ENCODE measurements at regions not wholly inside any gene's neighbourhood (a gene's known extent, or its start where the extent isn't known, plus 50 kb on each side); places are given as distances from the start of the nearest gene placed in this dataset.

DNA sequence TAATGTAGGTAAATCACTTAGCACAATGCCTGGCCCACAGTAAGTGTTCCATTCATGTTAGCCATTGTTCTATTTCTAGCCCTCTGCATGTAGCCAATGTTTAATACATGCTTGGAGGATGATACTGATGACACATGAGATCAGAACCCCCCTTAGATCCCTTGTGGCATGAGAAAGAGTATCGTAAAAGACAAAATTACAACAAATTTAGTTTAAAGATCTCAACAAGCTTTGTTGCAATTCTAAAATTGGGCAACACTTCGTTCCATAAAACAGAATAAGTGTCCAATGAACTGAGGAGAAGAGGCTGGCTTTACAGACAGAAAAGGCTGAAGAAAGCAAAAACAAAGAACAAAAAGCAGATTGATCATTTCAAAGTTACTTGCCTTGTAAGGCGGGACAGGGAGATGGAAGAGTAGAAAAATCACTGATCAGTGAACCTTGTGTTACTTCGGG lies 148.7 kb upstream of the SLC1A4 start:
- no peaks in the 10 kb centered on the region for H3K4me1 ChIP-seq (ENCODE audit: control insufficient read depth, insufficient read depth, low read length)
- H3K36me3 ChIP-seq (ENCODE audit: control insufficient read depth, insufficient read depth, low read length): no peaks in the 10 kb centered on the region
- no peaks in the 10 kb centered on the region for H3K9me3 ChIP-seq (ENCODE audit: control insufficient read depth, low read depth, low read length)
- H3K4me3 ChIP-seq (ENCODE audit: low read length): no peak overlapping the region
- WGBS (ENCODE audit: insufficient coverage, low lambda C conversion rate): 83% methylated on average over 1 of the region's 4 CpGs
- DNase-seq: no peak
- H3K27me3 ChIP-seq (ENCODE audit: control insufficient read depth, insufficient read depth, low read length): no peaks in the 10 kb centered on the region
- no peak overlapping the region for H3K27ac ChIP-seq (ENCODE audit: low read length)

DNA sequence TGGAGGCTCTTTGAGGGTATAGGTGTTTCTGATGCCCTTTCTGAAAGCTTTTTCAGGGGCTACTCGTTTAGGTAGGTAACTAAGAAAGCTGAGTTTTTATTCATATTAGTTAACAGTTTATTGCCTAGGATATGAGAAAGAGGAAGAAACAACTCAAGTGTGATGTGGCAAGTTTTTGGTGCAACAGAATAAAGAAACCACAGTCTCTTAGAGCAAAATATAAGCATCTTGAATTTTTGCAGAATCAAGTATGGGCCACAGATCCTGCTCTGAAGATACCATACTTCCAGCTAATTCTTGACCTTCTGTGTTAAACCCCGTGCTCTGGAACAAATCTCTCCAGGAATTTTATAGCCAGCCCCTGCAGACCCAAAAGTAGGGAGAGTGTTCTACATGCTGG lies 147.7 kb upstream of the SLC1A4 start:
- H3K27ac ChIP-seq (ENCODE audit: low read length): no peak overlapping the region
- H3K4me3 ChIP-seq (ENCODE audit: low read length): no peak overlapping the region
- WGBS (ENCODE audit: insufficient coverage, low lambda C conversion rate): 100% methylated on average over 1 of the region's 2 CpGs
- DNase-seq: no peak
- H3K36me3 ChIP-seq (ENCODE audit: control insufficient read depth, insufficient read depth, low read length): no peaks in the 10 kb centered on the region
- H3K4me1 ChIP-seq (ENCODE audit: control insufficient read depth, insufficient read depth, low read length): no peaks in the 10 kb centered on the region
- H3K9me3 ChIP-seq (ENCODE audit: control insufficient read depth, low read depth, low read length): no peaks in the 10 kb centered on the region
- no peaks in the 10 kb centered on the region for H3K27me3 ChIP-seq (ENCODE audit: control insufficient read depth, insufficient read depth, low read length)

DNA sequence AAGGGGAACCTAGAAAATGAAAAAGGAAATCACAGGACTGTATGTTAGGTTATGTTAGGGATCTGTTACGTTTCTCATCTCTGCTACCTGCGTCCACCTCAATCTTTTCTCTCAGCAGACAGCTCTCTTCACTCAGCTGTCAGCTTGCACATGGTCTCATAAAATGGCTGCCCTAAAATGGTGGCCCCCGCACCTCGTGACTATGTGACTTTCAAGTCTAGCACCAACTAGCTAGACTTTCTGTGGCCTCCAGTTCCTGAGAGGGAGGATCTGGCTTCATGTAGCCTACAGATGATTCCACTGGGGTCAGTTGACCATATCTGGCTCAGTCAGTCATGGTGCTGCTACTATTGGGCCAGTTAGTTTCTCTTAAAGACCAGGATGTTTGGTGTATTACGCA lies 147.2 kb upstream of the SLC1A4 start:
- DNase-seq: no peak
- Histone ChIP-seq H3K4me3 (ENCODE audit: low read length) (no peak overlapping the region), H3K9me3 (ENCODE audit: control insufficient read depth, low read depth, low read length) (no peaks in the 10 kb centered on the region), H3K4me1 (ENCODE audit: control insufficient read depth, insufficient read depth, low read length) (no peaks in the 10 kb centered on the region), H3K27ac (ENCODE audit: low read length) (no peak overlapping the region), H3K27me3 (ENCODE audit: control insufficient read depth, insufficient read depth, low read length) (no peaks in the 10 kb centered on the region), H3K36me3 (ENCODE audit: control insufficient read depth, insufficient read depth, low read length) (no peaks in the 10 kb centered on the region)
- no CpG with 5 or more reads among the region's 5 CpGs for WGBS (ENCODE audit: insufficient coverage, low lambda C conversion rate)

DNA sequence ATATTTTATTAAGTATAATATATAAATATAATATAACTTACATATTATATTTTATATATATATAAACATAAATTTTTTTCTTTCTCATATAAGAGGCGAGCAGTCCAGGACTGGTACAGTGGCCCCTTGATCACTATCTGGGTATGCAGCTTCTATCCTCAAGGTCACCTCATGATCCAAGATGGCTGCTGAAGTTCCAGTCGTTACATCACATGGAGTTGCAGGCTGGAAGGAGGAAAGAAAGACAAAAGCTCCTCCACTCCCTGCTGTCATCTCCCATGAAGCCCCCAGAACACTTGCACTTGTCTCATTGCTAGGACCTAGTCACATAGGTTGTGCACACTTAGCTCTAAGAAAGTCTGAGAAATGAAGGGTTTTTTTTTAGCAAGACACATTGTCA lies 145.1 kb upstream of the SLC1A4 start:
- DNase-seq: no peak
- Histone ChIP-seq H3K27ac (ENCODE audit: low read length) (no peak overlapping the region), H3K36me3 (ENCODE audit: control insufficient read depth, insufficient read depth, low read length) (no peaks in the 10 kb centered on the region), H3K4me1 (ENCODE audit: control insufficient read depth, insufficient read depth, low read length) (no peaks in the 10 kb centered on the region), H3K9me3 (ENCODE audit: control insufficient read depth, low read depth, low read length) (no peaks in the 10 kb centered on the region), H3K4me3 (ENCODE audit: low read length) (no peak overlapping the region), H3K27me3 (ENCODE audit: control insufficient read depth, insufficient read depth, low read length) (no peaks in the 10 kb centered on the region)
- no CpG with 5 or more reads among the region's 2 CpGs for WGBS (ENCODE audit: insufficient coverage, low lambda C conversion rate)

DNA sequence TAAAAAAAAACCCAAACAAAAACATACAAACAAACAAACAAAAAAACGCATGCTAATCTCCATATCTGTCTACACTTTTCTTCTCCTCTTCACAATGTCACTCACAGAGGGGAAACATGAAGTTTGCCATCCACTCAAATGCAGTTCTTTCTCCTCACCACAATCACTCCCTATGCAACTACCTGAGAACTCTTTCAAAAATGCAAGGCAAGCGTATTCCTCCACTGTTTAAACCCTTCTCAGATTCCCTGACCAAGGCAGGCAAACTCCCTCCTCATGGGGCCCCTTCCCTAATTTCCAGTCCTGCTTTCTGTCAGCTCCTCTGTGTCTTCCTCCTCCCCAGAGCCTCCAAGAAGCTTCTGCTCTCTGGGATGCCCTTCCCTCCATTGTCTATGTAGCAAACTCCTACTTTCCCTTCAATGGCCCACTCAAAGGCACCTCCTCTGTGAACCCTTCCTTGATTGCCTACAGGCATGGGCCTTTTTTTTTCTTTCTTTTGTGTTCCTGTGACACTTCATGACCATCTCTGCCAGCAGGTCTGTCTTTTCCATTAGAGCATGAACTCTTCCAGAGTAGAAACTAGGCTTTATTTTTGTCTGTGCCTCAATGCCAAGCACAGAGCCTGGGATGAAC lies 143.8 kb upstream of the SLC1A4 start:
- Histone ChIP-seq H3K36me3 (ENCODE audit: control insufficient read depth, insufficient read depth, low read length) (no peaks in the 10 kb centered on the region), H3K4me1 (ENCODE audit: control insufficient read depth, insufficient read depth, low read length) (no peaks in the 10 kb centered on the region), H3K27me3 (ENCODE audit: control insufficient read depth, insufficient read depth, low read length) (no peaks in the 10 kb centered on the region), H3K9me3 (ENCODE audit: control insufficient read depth, low read depth, low read length) (no peaks in the 10 kb centered on the region), H3K27ac (ENCODE audit: low read length) (no peak overlapping the region), H3K4me3 (ENCODE audit: low read length) (no peak overlapping the region)
- DNase-seq: no peak
- WGBS (ENCODE audit: insufficient coverage, low lambda C conversion rate): no CpG with 5 or more reads among the region's 2 CpGs

DNA sequence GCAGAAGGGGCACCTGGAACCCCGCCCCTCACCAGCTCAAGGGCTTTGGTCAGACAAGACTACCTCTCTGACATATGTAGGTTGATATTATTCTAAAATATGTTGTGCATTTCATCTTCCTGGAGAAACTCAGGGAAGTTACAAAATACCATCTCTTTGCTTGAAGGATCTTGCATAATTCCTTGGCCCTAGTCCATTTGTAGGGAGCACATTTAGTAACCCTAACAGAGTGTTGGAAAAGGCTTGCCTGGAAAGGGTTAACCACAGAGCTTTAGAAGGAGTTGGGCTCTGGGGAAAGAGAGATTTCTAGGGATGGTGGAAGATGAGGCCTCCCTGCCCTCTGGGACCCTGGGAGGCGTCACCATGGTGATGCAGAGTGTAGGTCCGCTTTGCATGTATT lies 143.0 kb upstream of the SLC1A4 start:
- Histone ChIP-seq H3K27ac (ENCODE audit: low read length) (no peak overlapping the region), H3K27me3 (ENCODE audit: control insufficient read depth, insufficient read depth, low read length) (no peaks in the 10 kb centered on the region), H3K9me3 (ENCODE audit: control insufficient read depth, low read depth, low read length) (no peaks in the 10 kb centered on the region), H3K4me1 (ENCODE audit: control insufficient read depth, insufficient read depth, low read length) (no peaks in the 10 kb centered on the region), H3K36me3 (ENCODE audit: control insufficient read depth, insufficient read depth, low read length) (no peaks in the 10 kb centered on the region), H3K4me3 (ENCODE audit: low read length) (no peak overlapping the region)
- no peak for DNase-seq
- 100% methylated on average over 1 of the region's 3 CpGs for WGBS (ENCODE audit: insufficient coverage, low lambda C conversion rate)

DNA sequence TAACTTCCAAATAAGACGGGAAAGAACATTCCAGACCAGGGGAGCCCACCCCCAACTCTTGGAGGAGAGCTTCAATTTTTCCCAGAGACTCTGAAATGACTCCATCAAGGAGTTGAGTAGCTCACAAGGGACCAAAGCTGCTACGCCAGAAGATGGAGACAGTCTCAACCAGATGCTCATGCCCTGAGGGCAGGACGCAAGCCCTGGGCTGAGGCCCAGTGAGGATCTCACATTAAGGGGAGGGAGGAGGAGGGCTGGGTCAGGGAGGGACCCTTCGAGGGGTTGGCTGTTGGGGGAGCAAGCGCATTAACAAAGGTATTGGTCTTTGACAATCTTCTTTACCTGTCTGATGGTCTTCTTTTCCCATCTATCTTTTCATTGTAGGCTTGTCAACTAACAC lies 141.3 kb upstream of the SLC1A4 start:
- H3K27me3 ChIP-seq (ENCODE audit: control insufficient read depth, insufficient read depth, low read length): no peaks in the 10 kb centered on the region
- H3K36me3 ChIP-seq (ENCODE audit: control insufficient read depth, insufficient read depth, low read length): no peaks in the 10 kb centered on the region
- no peaks in the 10 kb centered on the region for H3K4me1 ChIP-seq (ENCODE audit: control insufficient read depth, insufficient read depth, low read length)
- no peak for DNase-seq
- H3K4me3 ChIP-seq (ENCODE audit: low read length): no peak overlapping the region
- no peak overlapping the region for H3K27ac ChIP-seq (ENCODE audit: low read length)
- no peaks in the 10 kb centered on the region for H3K9me3 ChIP-seq (ENCODE audit: control insufficient read depth, low read depth, low read length)
- no CpG with 5 or more reads among the region's 5 CpGs for WGBS (ENCODE audit: insufficient coverage, low lambda C conversion rate)

DNA sequence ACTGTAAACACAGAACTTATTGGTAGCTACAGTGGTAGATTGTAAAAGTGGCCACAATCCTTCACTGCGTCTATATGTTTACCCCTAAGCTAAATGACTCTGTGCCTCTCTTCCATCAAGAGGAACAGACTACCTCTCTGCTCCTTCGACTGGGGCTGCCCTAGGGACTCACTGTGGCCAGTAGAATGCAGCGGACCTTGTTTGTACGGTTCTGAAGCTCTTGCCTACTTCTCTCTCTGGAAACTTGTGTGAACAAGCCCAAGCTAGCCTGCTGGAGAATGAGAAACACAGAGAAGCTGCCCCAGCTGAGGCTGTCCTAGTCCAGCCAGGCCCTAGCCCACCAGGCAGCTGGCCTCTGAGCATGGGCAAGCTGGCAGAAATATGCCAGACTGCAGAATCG lies 140.8 kb upstream of the SLC1A4 start:
- no peak overlapping the region for H3K27ac ChIP-seq (ENCODE audit: low read length)
- WGBS (ENCODE audit: insufficient coverage, low lambda C conversion rate): no CpG with 5 or more reads among the region's 5 CpGs
- H3K9me3 ChIP-seq (ENCODE audit: control insufficient read depth, low read depth, low read length): no peaks in the 10 kb centered on the region
- H3K27me3 ChIP-seq (ENCODE audit: control insufficient read depth, insufficient read depth, low read length): no peaks in the 10 kb centered on the region
- no peaks in the 10 kb centered on the region for H3K4me1 ChIP-seq (ENCODE audit: control insufficient read depth, insufficient read depth, low read length)
- no peak overlapping the region for H3K4me3 ChIP-seq (ENCODE audit: low read length)
- no peak for DNase-seq
- no peaks in the 10 kb centered on the region for H3K36me3 ChIP-seq (ENCODE audit: control insufficient read depth, insufficient read depth, low read length)

DNA sequence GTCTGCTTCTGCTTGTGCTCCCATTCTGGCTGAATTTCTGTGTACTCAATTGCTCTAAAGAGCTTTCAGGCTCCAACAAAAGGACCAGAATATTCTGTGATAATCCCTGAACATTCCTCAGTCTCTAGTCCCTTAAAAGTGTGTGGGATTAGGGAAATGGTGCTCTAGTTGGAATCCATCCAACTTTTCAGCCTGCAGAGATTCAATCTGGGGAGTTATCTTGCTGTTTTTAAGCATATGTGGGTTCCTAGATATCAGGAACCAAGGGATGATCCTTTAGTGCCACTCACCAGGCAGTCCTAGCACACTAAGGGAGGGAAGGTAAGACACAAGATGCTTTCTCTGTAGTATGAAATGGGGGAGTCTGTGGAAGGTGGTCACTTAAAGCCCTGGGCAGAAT lies 140.3 kb upstream of the SLC1A4 start:
- no peaks in the 10 kb centered on the region for H3K4me1 ChIP-seq (ENCODE audit: control insufficient read depth, insufficient read depth, low read length)
- no peaks in the 10 kb centered on the region for H3K27me3 ChIP-seq (ENCODE audit: control insufficient read depth, insufficient read depth, low read length)
- H3K27ac ChIP-seq (ENCODE audit: low read length): no peak overlapping the region
- H3K9me3 ChIP-seq (ENCODE audit: control insufficient read depth, low read depth, low read length): no peaks in the 10 kb centered on the region
- no peaks in the 10 kb centered on the region for H3K36me3 ChIP-seq (ENCODE audit: control insufficient read depth, insufficient read depth, low read length)
- no peak overlapping the region for H3K4me3 ChIP-seq (ENCODE audit: low read length)
- no peak for DNase-seq

DNA sequence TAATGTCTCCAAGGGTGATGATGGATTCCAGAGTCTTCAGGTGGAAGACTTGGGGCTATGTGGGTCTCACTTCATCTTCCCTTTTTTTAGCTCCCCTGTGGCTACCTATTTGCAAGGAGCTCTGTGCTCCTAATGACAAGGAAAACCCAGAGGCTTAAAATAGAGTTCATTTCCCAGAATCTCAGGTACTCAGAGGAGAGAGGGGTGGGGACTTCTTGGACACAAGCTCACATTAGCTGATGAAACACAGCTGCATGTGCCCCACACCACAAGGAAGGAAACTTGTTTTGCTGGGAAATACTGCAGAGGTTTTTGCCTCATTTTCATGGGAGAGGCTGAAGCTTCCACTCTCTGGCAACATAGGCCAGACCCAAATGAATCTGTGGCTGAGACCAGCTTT lies 138.6 kb upstream of the SLC1A4 start:
- H3K27ac ChIP-seq (ENCODE audit: low read length): no peak overlapping the region
- H3K9me3 ChIP-seq (ENCODE audit: control insufficient read depth, low read depth, low read length): no peaks in the 10 kb centered on the region
- H3K27me3 ChIP-seq (ENCODE audit: control insufficient read depth, insufficient read depth, low read length): no peaks in the 10 kb centered on the region
- DNase-seq: no peak
- no peaks in the 10 kb centered on the region for H3K36me3 ChIP-seq (ENCODE audit: control insufficient read depth, insufficient read depth, low read length)
- H3K4me3 ChIP-seq (ENCODE audit: low read length): no peak overlapping the region
- H3K4me1 ChIP-seq (ENCODE audit: control insufficient read depth, insufficient read depth, low read length): no peaks in the 10 kb centered on the region

DNA sequence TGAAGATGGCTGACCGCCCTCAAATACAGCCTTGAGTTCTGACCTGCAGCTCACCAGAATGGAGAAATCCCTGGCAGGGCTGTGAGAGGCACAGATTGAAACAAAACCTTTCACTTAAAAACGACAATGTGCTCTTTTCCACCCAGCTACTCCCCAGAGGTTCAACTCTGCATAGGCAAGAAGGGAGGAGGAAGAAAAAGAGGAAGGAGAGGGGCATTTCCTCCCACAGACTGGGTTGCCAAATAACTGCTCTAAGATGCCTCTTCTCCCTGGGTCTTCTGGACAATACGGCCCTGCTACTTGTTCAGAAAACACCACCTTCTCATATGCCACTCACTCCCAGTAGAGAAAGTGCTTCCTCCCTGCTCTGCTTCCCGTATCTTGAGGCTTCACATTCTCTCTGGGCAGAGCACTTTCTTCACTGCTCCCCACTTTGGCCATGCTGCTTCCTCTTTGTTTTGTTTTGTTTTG lies 136.4 kb upstream of the SLC1A4 start:
- no peaks in the 10 kb centered on the region for H3K36me3 ChIP-seq (ENCODE audit: control insufficient read depth, insufficient read depth, low read length)
- 100% methylated on average over 1 of the region's 4 CpGs for WGBS (ENCODE audit: insufficient coverage, low lambda C conversion rate)
- no peaks in the 10 kb centered on the region for H3K9me3 ChIP-seq (ENCODE audit: control insufficient read depth, low read depth, low read length)
- no peak overlapping the region for H3K4me3 ChIP-seq (ENCODE audit: low read length)
- peaks cover under 1% of the 10 kb centered on the region for H3K4me1 ChIP-seq (ENCODE audit: control insufficient read depth, insufficient read depth, low read length)
- no peak overlapping the region for H3K27ac ChIP-seq (ENCODE audit: low read length)
- no peak for DNase-seq
- H3K27me3 ChIP-seq (ENCODE audit: control insufficient read depth, insufficient read depth, low read length): no peaks in the 10 kb centered on the region
